ENCODE measurements at regions not wholly inside any gene's neighbourhood (a gene's known extent, or its start where the extent isn't known, plus 50 kb on each side); places are given as distances from the start of the nearest gene placed in this dataset.

DNA sequence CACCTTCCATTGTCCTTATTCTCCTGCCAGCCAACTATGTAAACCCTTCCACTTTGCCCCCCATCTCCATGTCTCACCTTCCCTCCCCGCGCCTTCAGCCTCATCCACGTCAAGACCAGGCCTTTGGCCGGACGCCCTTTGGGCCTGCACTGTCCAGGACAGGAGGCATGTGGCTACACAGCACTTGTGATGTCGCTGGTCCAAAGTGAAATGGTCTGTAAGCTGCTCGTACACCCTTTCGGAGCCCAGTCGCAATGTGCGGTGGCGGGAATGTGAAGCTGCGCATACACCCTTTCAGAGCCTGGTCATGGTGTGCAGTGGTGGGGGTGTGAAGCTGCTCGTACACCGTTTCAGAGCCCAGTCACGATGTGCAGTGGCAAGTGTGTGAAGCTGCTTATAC lies 247.9 kb upstream of the RGS6 start:
- Histone ChIP-seq H4K20me1 (ENCODE audit: control insufficient read depth, insufficient read depth, insufficient read length) (no peaks in the 10 kb centered on the region), H3K18ac (ENCODE audit: insufficient read length, low read depth, low read length) (no peak overlapping the region), H2BK120ac (ENCODE audit: low read depth, low read length, poor library complexity, severe bottlenecking) (no peak overlapping the region), H2BK20ac (ENCODE audit: low read depth, low read length, poor library complexity, severe bottlenecking) (no peak overlapping the region), H3K79me1 (ENCODE audit: insufficient read depth, low read depth, low read length, poor library complexity, severe bottlenecking) (no peaks in the 10 kb centered on the region), H3K4me2 (ENCODE audit: insufficient read depth, insufficient read length, low read length) (no peak overlapping the region), H4K8ac (replicated peaks; ENCODE audit: insufficient read length, low read depth, low read length) (no peak overlapping the region), H4K91ac (ENCODE audit: insufficient read length, low read depth, low read length) (no peak overlapping the region), H3K56ac (ENCODE audit: insufficient read length, low read depth, low read length) (peak overlapping the region; percentile 25), H3T11ph (ENCODE audit: low read length) (no peak overlapping the region), H2BK5ac (ENCODE audit: insufficient read length, low read length) (no peak overlapping the region), H3K14ac (ENCODE audit: insufficient read depth, low read length) (no peak overlapping the region), H3K79me2 (ENCODE audit: insufficient read depth, low read length) (no peaks in the 10 kb centered on the region), H3K23me2 (ENCODE audit: insufficient read length, low read depth, low read length, poor library complexity, severe bottlenecking) (no peaks in the 10 kb centered on the region), H3K9ac (ENCODE audit: extremely low read depth, insufficient read length, low read length) (no peak overlapping the region), H2AFZ (ENCODE audit: low read length) (no peak overlapping the region), H4K5ac (ENCODE audit: insufficient read length, low read depth, low read length) (no peak overlapping the region), H3K9me3 (ENCODE audit: control insufficient read depth, low read depth, low read length) (no peaks in the 10 kb centered on the region), H3K23ac (ENCODE audit: insufficient read length, low read depth, low read length) (no peak overlapping the region), H3K27me3 (ENCODE audit: insufficient read depth, low read length) (no peaks in the 10 kb centered on the region), H2AK5ac (ENCODE audit: insufficient read length, low read length) (no peak overlapping the region), H3K4me1 (ENCODE audit: insufficient read depth, low read length) (peaks cover 6% of the 10 kb centered on the region), H3K4ac (ENCODE audit: low read depth, low read length) (no peak overlapping the region), H3K27ac (ENCODE audit: insufficient read length, low read depth, low read length) (no peak overlapping the region), H2BK15ac (ENCODE audit: low read depth, low read length) (no peak overlapping the region), H2BK12ac (ENCODE audit: insufficient read length, low read depth, low read length) (no peak overlapping the region)
- DNase-seq: no peak
- H3K4me3 Mint-ChIP-seq: no peak overlapping the region
- TF ChIP-seq CTCF (conservative IDR thresholded peaks at IDR 0.05): no peak
- no CpG with 5 or more reads among the region's 15 CpGs for WGBS (ENCODE audit: extremely low coverage, insufficient read length, low lambda C conversion rate)
- H3K4me1 Mint-ChIP-seq: peaks cover 23 to 24% of the 10 kb centered on the region in 2 experiments
- peaks cover 3% of the 10 kb centered on the region; the same call in 1 of the 2 replicates for H3K27me3 Mint-ChIP-seq (ENCODE audit: low read depth)
- H3K9me3 Mint-ChIP-seq: no peaks in the 10 kb centered on the region
- H3K36me3 Mint-ChIP-seq (ENCODE audit: insufficient read depth in 1 of 3, low read depth in 3 of 3): peaks cover 11 to 38% (median 19%) of the 10 kb centered on the region in 3 experiments
- no peak overlapping the region for H3K27ac Mint-ChIP-seq
